NCI-H2081 (cell line): ENCODE measurements at regions not wholly inside any gene's neighbourhood (a gene's known extent, or its start where the extent isn't known, plus 50 kb on each side); places are given as distances from the start of the nearest gene placed in this dataset.

Experiments used
- DNase-seq, 2 experiments: peaks; one replicate each; lab custom pipeline; 2025; lab: John Stamatoyannopoulos, UW

- DNase-seq = no peak
Observed at GRCh38 chr9:89696780-89697179, 92.0 kb downstream of the GADD45G start.

- DNase-seq = no peak
Observed at GRCh38 chr9:89697553-89697952, 92.7 kb downstream of the GADD45G start.

- DNase-seq = no peak
Observed at GRCh38 chr9:89698411-89699005, 93.7 kb downstream of the GADD45G start.

- no peak for DNase-seq
Observed at GRCh38 chr9:89699646-89700045, 94.8 kb downstream of the GADD45G start.

- DNase-seq = no peak
Observed at GRCh38 chr9:89701221-89701798, 96.5 kb downstream of the GADD45G start.

GRCh38 chr9:89702401-89702800 is 97.6 kb downstream of the GADD45G start:
- no peak for DNase-seq

GRCh38 chr9:89705651-89706050 is 100.8 kb downstream of the GADD45G start:
- no peak for DNase-seq

GRCh38 chr9:89706086-89706485 is 101.3 kb downstream of the GADD45G start:
- DNase-seq = no peak

GRCh38 chr9:89706731-89707191 is 101.9 kb downstream of the GADD45G start:
- DNase-seq = no peak

GRCh38 chr9:89710697-89711096 is 105.9 kb downstream of the GADD45G start:
- no peak for DNase-seq

- DNase-seq = no peak
Observed at GRCh38 chr9:89711866-89712265, 107.1 kb downstream of the GADD45G start.

- DNase-seq = no peak
Observed at GRCh38 chr9:89712283-89712682, 107.5 kb downstream of the GADD45G start.

- no peak for DNase-seq
Observed at GRCh38 chr9:89714321-89714720, 109.5 kb downstream of the GADD45G start.

- DNase-seq = no peak
Observed at GRCh38 chr9:89715318-89715858, 110.6 kb downstream of the GADD45G start.

- DNase-seq = no peak
Observed at GRCh38 chr9:89715881-89716280, 111.1 kb downstream of the GADD45G start.

- no peak for DNase-seq
Observed at GRCh38 chr9:89716559-89716958, 111.7 kb downstream of the GADD45G start.

GRCh38 chr9:89718176-89718575 is 113.4 kb downstream of the GADD45G start:
- no peak for DNase-seq

GRCh38 chr9:89718651-89719050 is 113.8 kb downstream of the GADD45G start:
- no peak for DNase-seq

- DNase-seq = no peak
Observed at GRCh38 chr9:89719202-89719601, 114.4 kb downstream of the GADD45G start.

- DNase-seq = no peak
Observed at GRCh38 chr9:89720696-89721175, 115.9 kb downstream of the GADD45G start.

- peak in 1 of 2 experiments; percentile 16 for DNase-seq
Observed at GRCh38 chr9:89721176-89721700, 116.4 kb downstream of the GADD45G start.

GRCh38 chr9:89721971-89722530 is 117.2 kb downstream of the GADD45G start:
- DNase-seq = no peak

- no peak for DNase-seq
Observed at GRCh38 chr9:89722712-89723111, 117.9 kb downstream of the GADD45G start.
